Vagina (tissue), 2 donors: ENCODE measurements at regions not wholly inside any gene's neighbourhood (a gene's known extent, or its start where the extent isn't known, plus 50 kb on each side); places are given as distances from the start of the nearest gene placed in this dataset.

Source experiments
- POLR2A ChIP-seq, 2 donors: fragments of 450-650 bp; IDR thresholded peaks; one replicate each; pipeline ENCODE4 v1.6.1; 2017; ENCODE audit warnings: antibody characterized with exemption in 2 of 2, mild to moderate bottlenecking in 2 of 2, moderate library complexity in 2 of 2
- POLR2AphosphoS5 ChIP-seq, 2 donors: sonication (generic); formaldehyde crosslinking; IDR thresholded peaks; one replicate each; pipeline ENCODE4 v1.9.0; 2017; ENCODE audit warnings: antibody characterized with exemption in 2 of 2, mild to moderate bottlenecking in 2 of 2, low read depth in 1 of 2; ENCODE audit not compliant: insufficient read depth in 1 of 2
- TF ChIP-seq, protein P1 (sequence below), 3 experiments: fragments of 450-650 bp in 2 of 3; fragments of 200-600 bp in 1 of 3; sonication (generic) in 1 of 3; IDR thresholded peaks; one replicate each; pipeline ENCODE4 v1.5.1; 2017 to 2019; ENCODE audit warnings: antibody characterized with exemption in 3 of 3, mild to moderate bottlenecking in 2 of 3, moderate library complexity in 2 of 3

DNA sequence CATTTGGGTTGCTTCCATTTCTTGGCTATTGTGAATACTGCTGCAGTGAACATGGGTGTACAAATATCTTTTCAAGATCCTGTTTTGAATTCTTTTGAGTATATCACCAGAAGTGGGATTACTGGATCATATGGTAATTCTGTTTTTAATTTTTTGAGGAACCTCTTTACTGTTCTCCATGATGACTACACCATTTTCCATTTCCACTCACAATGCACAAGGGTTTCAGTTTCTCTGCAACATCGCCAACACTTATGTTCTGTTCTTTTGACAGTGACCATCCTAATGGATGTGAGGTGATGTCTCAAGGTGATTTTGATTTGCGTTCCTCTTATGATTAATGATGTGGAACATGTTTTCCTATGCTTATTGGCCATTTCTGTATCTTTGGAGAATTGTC, 214.4 kb upstream of the ZFP64 start:
- TF ChIP-seq, protein P1, sequence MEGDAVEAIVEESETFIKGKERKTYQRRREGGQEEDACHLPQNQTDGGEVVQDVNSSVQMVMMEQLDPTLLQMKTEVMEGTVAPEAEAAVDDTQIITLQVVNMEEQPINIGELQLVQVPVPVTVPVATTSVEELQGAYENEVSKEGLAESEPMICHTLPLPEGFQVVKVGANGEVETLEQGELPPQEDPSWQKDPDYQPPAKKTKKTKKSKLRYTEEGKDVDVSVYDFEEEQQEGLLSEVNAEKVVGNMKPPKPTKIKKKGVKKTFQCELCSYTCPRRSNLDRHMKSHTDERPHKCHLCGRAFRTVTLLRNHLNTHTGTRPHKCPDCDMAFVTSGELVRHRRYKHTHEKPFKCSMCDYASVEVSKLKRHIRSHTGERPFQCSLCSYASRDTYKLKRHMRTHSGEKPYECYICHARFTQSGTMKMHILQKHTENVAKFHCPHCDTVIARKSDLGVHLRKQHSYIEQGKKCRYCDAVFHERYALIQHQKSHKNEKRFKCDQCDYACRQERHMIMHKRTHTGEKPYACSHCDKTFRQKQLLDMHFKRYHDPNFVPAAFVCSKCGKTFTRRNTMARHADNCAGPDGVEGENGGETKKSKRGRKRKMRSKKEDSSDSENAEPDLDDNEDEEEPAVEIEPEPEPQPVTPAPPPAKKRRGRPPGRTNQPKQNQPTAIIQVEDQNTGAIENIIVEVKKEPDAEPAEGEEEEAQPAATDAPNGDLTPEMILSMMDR (IDR thresholded peaks at IDR 0.05) = no peak
- TF ChIP-seq POLR2A (IDR thresholded peaks at IDR 0.05) (no peak), POLR2AphosphoS5 (IDR thresholded peaks at IDR 0.05; ENCODE audit: insufficient read depth in 1 of 2, low read depth in 1 of 2) (no peak)
